ENCODE measurements at regions not wholly inside any gene's neighbourhood (a gene's known extent, or its start where the extent isn't known, plus 50 kb on each side); places are given as distances from the start of the nearest gene placed in this dataset.
"Not testable (repeated sequence)": the region's sequence is repeated elsewhere in the genome, so short reads cannot be mapped to it uniquely, and the experiment has no call there.

GRCh38 chr17:53757559-53757958, 65.2 kb upstream of the KIF2B start:
- no peak for FAIRE-seq
- ChIA-PET CTCF (no interaction called here), POLR2A (no interaction called here)
- no TSS peak for BruUV-seq (replicated peaks)
- Histone ChIP-seq H3K36me3 (ENCODE audit: control insufficient read depth in 2 of 2, extremely low read depth in 1 of 2, insufficient read depth in 2 of 2, low read length in 2 of 2) (no peaks in the 10 kb centered on the region), H4K20me1 (replicated peaks; ENCODE audit: control insufficient read depth, extremely low read depth, insufficient read depth, low read length) (no peaks in the 10 kb centered on the region), H3K27ac (ENCODE audit: insufficient read depth, low read depth, low read length) (no peak overlapping the region), H3K4me1 (ENCODE audit: control insufficient read depth, extremely low read depth, insufficient read depth, low read length) (no peaks in the 10 kb centered on the region), H2AFZ (ENCODE audit: low read depth, low read length) (no peak overlapping the region), H3K4me3 (replicated peaks in 1 of 3; ENCODE audit: insufficient read depth in 1 of 3, low read depth in 1 of 3, low read length in 3 of 3) (no peak overlapping the region), H3K9ac (replicated peaks; ENCODE audit: extremely low read depth, insufficient read depth, low read length) (no peak overlapping the region), H3K79me2 (ENCODE audit: control insufficient read depth, insufficient read depth, low read length) (no peaks in the 10 kb centered on the region), H3K27me3 (ENCODE audit: control insufficient read depth in 2 of 2, insufficient read depth in 2 of 2, low read length in 2 of 2) (no peaks in the 10 kb centered on the region), H3K9me1 (replicated peaks; ENCODE audit: control insufficient read depth, extremely low read depth, insufficient read depth, low read length) (no peaks in the 10 kb centered on the region), H3K9me3 (replicated peaks; ENCODE audit: control insufficient read depth, insufficient read depth, low read length) (no peaks in the 10 kb centered on the region), H3K4me2 (ENCODE audit: insufficient read depth, low read length) (no peak overlapping the region)
- DNase-seq (ENCODE audit: low read depth, low spot score): no peak
- dilution Hi-C loops (cut with MboI; ENCODE audit: extremely low pct_ligation_motif_present, low sequenced_read_pairs): no loop called here
- no peak for TF ChIP-seq CTCF (IDR thresholded peaks at IDR 0.05; ENCODE audit: extremely low read depth in 1 of 2, insufficient read depth in 1 of 2, low read depth in 1 of 2, low read length in 2 of 2)
- no peak for TF ChIP-seq EZH2 (IDR thresholded peaks at IDR 0.05; ENCODE audit: borderline replicate concordance, low read depth, low read length, severe bottlenecking)
- no peak for TF ChIP-seq POLR2AphosphoS5 (IDR thresholded peaks at IDR 0.05; ENCODE audit: insufficient read depth, low read depth, low read length)
- TF ChIP-seq JUN (IDR thresholded peaks at IDR 0.05; ENCODE audit: borderline replicate concordance, insufficient read depth, insufficient read length, low read depth): no peak
- intact Hi-C loops (cut with micrococcal nuclease): no loop called here

- H3K4me3 ChIP-seq (replicated peaks in 1 of 3; ENCODE audit: insufficient read depth in 1 of 3, low read depth in 1 of 3, low read length in 3 of 3); DNase-seq (ENCODE audit: low read depth, low spot score); H3K27me3 ChIP-seq (ENCODE audit: control insufficient read depth in 2 of 2, insufficient read depth in 2 of 2, low read length in 2 of 2); H3K4me2 ChIP-seq (ENCODE audit: insufficient read depth, low read length); POLR2A ChIA-PET; H2AFZ ChIP-seq (ENCODE audit: low read depth, low read length); BruUV-seq (replicated peaks); H3K36me3 ChIP-seq (ENCODE audit: control insufficient read depth in 2 of 2, extremely low read depth in 1 of 2, insufficient read depth in 2 of 2, low read length in 2 of 2); H3K9ac ChIP-seq (replicated peaks; ENCODE audit: extremely low read depth, insufficient read depth, low read length); H3K27ac ChIP-seq (ENCODE audit: insufficient read depth, low read depth, low read length); CTCF ChIA-PET; H3K9me3 ChIP-seq (replicated peaks; ENCODE audit: control insufficient read depth, insufficient read depth, low read length); H4K20me1 ChIP-seq (replicated peaks; ENCODE audit: control insufficient read depth, extremely low read depth, insufficient read depth, low read length); H3K9me1 ChIP-seq (replicated peaks; ENCODE audit: control insufficient read depth, extremely low read depth, insufficient read depth, low read length); FAIRE-seq; H3K4me1 ChIP-seq (ENCODE audit: control insufficient read depth, extremely low read depth, insufficient read depth, low read length); intact Hi-C loops (cut with micrococcal nuclease); H3K79me2 ChIP-seq (ENCODE audit: control insufficient read depth, insufficient read depth, low read length); dilution Hi-C loops (cut with MboI; ENCODE audit: extremely low pct_ligation_motif_present, low sequenced_read_pairs): not testable (repeated sequence)
Observed at GRCh38 chr17:53757116-53757515, 65.6 kb upstream of the KIF2B start.
